Stimulated activated CD8-positive, alpha-beta memory T cell treated with anti-CD3 and anti-CD28 coated beads, Interleukin-15, amount 100 ng/mL, for 4 hours (primary cell): ENCODE measurements at regions not wholly inside any gene's neighbourhood (a gene's known extent, or its start where the extent isn't known, plus 50 kb on each side); places are given as distances from the start of the nearest gene placed in this dataset.
"Not testable (repeated sequence)": the region's sequence is repeated elsewhere in the genome, so short reads cannot be mapped to it uniquely, and the experiment has no call there.

Experiments
- DNase-seq, 2 donors: peaks; one replicate each; pipeline ENCODE4 v3.0.0-alpha.2; 2020; ENCODE audit warnings: low read depth in 2 of 2

GRCh38 chr20:53872561-53873229 lies 197.7 kb downstream of the BCAS1 start:
- no peak for DNase-seq

- DNase-seq: no peak
These were observed 198.3 kb downstream of the BCAS1 start for GRCh38 chr20:53872081-53872541.

GRCh38 chr20:53871541-53871940 lies 198.9 kb downstream of the BCAS1 start:
- DNase-seq: no peak

GRCh38 chr20:53870426-53871315 lies 199.7 kb downstream of the BCAS1 start:
- no peak for DNase-seq

- peak in 1 of 2 donors; percentile 56 for DNase-seq
These were observed 200.7 kb downstream of the BCAS1 start for GRCh38 chr20:53869466-53870258.

- DNase-seq: no peak
These were observed 202.5 kb downstream of the BCAS1 start for GRCh38 chr20:53867741-53868351.

GRCh38 chr20:53866794-53867740 lies 203.3 kb downstream of the BCAS1 start:
- DNase-seq: no peak

GRCh38 chr20:53865901-53866793 lies 204.2 kb downstream of the BCAS1 start:
- DNase-seq: no peak

GRCh38 chr20:53864765-53865683 lies 205.4 kb downstream of the BCAS1 start:
- not testable (repeated sequence) for DNase-seq

- not testable (repeated sequence) for DNase-seq
These were observed 206.3 kb downstream of the BCAS1 start for GRCh38 chr20:53863923-53864641.

- not testable (repeated sequence) for DNase-seq
These were observed 206.9 kb downstream of the BCAS1 start for GRCh38 chr20:53863535-53863922.

- DNase-seq: not testable (repeated sequence)
These were observed 207.4 kb downstream of the BCAS1 start for GRCh38 chr20:53863039-53863438.

GRCh38 chr20:53862490-53862889 lies 207.9 kb downstream of the BCAS1 start:
- not testable (repeated sequence) for DNase-seq

GRCh38 chr20:53862136-53862397 lies 208.3 kb downstream of the BCAS1 start:
- DNase-seq: not testable (repeated sequence)

- no peak for DNase-seq
These were observed 210.7 kb downstream of the BCAS1 start for GRCh38 chr20:53859684-53860083.

- not testable (repeated sequence) for DNase-seq
These were observed 211.4 kb downstream of the BCAS1 start for GRCh38 chr20:53859009-53859408.

- DNase-seq: not testable (repeated sequence)
These were observed 211.9 kb downstream of the BCAS1 start for GRCh38 chr20:53858516-53858915.

GRCh38 chr20:53857723-53858236 lies 212.6 kb downstream of the BCAS1 start:
- no peak for DNase-seq
